ENCODE measurements at regions not wholly inside any gene's neighbourhood (a gene's known extent, or its start where the extent isn't known, plus 50 kb on each side); places are given as distances from the start of the nearest gene placed in this dataset.

DNA sequence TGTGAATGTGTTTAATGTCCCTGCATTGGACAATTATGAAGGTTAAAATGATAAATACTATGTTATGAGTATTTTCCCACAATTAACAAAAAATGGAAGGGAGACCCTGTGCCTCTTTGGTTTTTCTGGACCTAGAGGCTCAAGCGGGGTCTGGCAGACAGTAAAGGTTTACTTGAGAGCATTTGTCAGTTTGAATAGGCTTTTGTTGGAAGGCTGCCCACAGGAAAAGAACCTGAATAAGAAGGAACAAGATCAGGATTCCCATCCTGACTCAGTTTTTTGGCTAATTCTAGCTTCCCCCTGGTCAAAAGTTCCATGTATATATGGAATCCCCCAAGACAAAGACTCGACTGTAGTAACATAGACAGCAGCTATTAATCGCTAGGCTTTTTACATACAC lies 150.9 kb upstream of the JUN start (continued):
- no peak for TF ChIP-seq CBX8 (IDR thresholded peaks at IDR 0.05; ENCODE audit: borderline replicate concordance, low read depth, low read length)

All from H1 (cell line).